T-helper 1 cell treated with Interleukin-12 subunit alpha and Interleukin-12 subunit beta and Interleukin-4 antibody, amounts not matched to agents 30 ng/mL and 1 ng/mL, for 36 hours (primary cell): ENCODE measurements at regions not wholly inside any gene's neighbourhood (a gene's known extent, or its start where the extent isn't known, plus 50 kb on each side); places are given as distances from the start of the nearest gene placed in this dataset.

Experiments used
- intact Hi-C: fragments of 100-400 bp; cut with micrococcal nuclease; formaldehyde crosslinking; loops from one replicate; pipeline ENCODE4 v1.15.1; 2024

DNA sequence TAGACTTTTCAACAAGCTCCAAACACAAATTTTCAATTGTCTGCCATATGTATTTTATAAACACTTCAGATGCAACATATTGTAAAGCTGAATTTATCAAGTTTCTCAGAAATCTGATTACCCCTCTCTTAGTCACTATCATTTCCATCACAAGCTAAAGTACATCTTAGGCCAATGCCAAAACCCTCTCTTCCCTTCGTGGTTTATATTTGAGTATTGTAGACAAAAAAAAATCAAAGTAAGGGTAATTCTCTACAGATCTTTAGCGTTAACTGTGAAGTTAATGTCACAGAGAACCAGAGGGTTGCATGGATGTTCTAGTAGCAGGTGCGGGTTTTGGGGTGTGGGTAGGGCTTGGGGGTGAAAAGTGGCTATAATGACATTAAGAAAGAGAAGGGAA is 387.7 kb upstream of the PTGER4 start:
- intact Hi-C loops = no loop called here

DNA sequence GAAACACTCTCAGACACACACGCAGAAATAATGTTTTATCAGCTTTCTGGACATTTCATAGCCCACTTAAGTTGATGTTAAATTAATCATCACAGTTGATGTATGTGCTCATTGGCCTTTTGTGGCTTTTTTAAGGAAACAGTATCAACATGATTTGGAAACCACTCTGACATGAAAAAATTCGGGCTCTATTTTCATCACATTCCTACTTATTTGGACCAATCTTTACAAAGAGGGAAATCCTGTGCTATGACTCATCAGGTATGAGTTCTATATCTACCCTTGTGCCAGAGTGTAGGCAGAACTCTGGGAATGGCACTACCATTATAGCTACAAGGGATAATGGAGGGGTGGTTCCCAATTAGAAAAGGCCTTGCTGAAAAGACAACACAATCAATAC is 388.4 kb upstream of the PTGER4 start:
- intact Hi-C loops = no loop called here

DNA sequence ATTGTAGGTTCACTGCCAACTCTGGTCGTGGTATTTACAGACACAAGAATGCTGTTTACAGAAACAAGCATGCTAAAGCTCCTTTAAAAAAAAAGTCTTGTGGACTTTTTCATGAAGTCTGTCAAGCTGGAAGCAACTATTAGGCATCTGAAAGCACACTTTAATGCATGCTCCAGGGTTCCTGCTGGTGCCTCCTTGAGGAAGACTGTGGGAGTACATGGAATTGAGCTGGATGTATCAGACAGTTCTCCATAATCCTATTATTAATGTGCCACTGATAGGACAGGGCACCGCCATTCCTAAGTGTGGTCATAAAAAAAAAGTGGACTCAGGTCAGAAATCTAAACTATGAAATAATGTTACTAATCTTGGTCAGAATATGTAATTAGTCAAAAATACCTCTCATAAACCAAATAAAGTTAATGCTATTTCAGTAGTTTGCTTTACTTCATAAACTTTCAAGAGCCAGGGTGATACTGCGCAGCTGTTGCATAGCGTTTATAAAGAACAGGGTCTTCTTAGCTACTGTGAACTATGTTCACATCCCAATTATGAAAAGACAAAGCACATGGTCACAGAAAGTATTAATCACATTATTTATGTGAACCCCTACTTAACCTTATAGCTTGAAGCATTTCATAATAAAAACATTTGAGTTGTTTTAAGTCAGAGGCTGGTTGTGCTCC is 390.8 kb upstream of the PTGER4 start:
- intact Hi-C loops = no loop called here

DNA sequence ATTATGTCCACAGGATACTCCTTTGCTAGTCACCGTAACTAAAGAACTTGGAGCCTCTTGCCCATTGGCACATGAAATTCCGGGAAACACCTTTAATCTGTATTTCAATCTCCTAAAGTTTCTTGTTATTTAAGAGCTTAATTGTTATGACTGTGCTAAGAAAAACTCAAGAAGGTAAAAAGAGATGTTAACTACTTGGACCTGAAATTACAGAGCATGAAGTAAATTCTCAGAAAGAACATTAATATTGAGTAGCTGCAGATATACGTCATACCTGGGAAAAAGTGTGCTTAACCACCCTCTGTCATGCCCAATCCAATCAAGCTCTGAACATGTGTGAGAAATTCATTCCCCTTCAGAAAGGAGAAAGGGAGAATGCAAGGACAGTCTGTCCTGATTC is 394.9 kb upstream of the PTGER4 start:
- intact Hi-C loops = no loop called here

DNA sequence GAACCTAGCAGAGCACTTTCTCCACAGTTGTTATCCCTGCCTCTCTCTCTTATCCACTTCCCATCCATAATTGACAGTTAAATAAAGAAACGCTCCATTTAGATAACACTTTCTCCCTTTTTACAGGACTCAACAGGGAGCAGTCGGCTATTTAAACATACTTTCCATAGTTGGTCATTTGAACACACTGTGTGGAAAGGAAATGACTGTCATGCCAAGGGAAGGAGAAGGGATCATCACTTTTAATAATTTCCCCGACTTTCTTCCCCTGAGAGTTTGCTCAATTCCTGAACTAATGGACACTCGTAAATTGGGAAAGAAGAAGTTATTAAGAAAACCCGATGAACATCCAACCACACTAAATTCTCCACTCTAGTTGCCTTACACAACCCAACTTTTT is 400.8 kb upstream of the PTGER4 start:
- intact Hi-C loops = loop anchor here (5.0 to 10.0 kb wide), 4 partner anchors 332 to 1102 kb away; no protein-coding TSS in a partner anchor

DNA sequence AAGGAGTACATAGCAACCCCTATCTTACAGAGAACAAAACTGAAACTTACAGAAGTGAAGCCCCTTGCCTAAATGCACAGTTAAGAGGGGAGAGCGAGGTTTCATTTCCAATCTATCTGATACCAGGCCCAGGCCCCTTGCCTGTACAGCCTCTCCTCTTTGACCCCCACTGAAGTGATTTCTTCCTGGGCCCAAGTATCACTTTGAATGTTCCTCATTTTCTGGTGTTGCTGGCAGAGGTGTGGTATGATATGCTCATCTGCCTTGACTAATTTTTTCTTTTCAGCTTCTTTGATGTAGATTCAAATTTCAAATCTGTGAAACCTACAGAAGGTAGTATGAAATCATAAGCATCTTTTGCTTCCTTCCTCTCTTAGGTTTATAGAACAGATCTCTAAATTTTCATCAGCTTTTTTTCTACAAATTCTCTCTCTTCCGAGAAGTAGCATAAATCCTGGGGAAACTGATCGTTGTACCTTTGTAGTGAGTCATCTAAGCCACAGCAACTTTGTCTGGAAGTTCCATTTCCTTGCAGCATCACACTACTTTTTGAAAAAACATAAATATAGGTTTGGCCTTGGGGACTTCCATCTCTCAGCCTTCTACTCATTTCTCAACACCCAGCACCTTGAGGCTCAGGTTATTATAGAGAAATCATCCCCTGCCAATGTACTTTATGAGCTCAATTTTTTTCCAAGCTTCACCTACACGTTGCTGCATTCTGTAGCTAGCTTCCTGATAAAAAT is 402.4 kb upstream of the PTGER4 start:
- intact Hi-C loops = loop anchor here (1.0 to 10.0 kb wide), 18 partner anchors 19 to 1100 kb away; partner anchors contain the start of genes PTGER4 and RPL37

DNA sequence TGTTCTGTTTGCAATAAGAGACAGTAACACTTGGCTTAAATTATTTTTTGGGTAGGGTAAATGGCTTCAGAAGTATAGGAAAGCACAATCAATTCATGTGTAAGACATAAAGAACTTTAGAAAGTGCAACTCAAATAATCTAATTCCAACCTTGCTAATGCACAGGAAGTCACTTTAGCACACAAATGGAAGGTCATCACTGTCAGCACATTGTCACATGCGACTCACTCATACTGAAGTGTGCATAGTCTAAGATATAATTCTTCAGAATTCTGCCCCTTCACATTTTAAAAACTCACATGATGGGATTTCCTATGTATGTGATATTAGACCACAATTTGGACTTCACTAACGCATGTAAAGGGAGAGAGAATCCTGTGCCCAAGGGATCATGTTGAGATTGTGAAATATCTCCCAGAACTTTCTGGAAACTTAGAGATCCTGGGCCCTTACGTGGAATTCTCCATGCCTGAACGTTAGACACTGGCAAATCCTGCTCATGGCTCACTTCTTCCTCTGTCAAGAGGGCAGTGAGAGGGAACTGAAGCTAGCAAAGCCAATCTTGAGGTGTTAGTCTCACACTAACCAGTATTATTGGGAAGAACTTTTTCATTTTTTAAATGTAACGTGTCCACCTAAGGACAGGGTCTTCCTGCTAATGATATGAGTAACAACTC is 403.2 kb upstream of the PTGER4 start:
- intact Hi-C loops = loop anchor here (1.0 to 10.0 kb wide), 18 partner anchors 18 to 1099 kb away; partner anchors contain the start of genes PTGER4 and RPL37

DNA sequence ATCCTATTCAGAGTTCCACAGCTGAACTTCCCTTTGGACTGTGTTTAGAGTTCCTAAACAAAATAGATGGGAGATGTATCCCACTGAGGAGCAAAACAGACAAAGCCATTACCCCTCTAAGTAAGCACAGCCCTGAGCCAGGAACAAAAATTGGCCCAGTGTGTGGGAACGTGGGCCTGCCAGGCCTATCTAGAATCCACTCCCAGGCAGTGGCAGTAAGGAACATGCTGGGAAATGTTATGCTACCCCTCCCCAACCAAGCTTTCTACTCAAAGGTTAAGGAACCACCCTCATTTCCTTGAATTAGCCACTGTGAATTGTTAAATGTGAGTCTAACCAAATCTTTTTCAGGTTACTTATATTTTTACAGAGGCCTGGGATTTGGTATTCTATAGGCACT is 405.1 kb upstream of the PTGER4 start:
- intact Hi-C loops = loop anchor here (5.0 to 10.0 kb wide), 2 partner anchors 102 to 1070 kb away; no protein-coding TSS in a partner anchor

DNA sequence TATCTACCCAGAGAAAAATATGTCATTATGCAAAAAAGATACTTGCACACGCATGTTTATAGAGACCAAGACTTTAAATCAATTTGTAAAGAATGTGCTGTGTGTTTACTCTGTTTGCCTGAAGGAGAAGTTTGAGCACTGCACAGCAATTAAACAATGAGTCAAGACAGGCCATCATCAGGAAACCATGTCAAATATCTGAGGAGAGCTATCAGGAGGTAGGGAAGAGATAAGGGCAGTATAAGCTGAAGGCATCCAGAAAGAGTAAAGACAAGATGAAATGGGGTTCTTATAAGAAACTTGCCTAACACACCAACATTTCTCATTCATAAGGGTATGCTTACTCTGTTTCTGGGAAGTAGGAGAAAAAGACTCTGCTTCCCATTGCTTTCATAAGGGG is 405.8 kb upstream of the PTGER4 start:
- intact Hi-C loops = loop anchor here (5.0 to 10.0 kb wide), 2 partner anchors 102 to 1069 kb away; no protein-coding TSS in a partner anchor

DNA sequence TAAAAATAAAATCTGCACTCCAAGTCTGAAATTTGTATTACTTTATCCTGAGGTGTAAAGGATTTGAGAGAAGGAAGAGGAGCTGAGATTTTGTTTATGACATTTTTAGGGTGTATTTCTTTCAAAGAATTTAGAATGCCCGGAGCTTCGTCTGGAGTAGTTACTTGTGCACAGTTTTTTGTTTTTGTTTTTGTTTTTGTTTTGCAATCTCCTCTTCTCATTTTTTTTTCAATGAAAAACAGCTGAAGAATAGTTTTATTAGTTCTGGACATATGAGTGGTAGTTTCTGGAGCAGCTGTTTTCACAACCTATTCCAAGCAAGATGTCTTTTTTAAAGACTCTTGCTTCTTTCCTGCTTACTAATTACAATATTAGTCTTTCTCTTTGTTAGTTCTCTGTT is 408.2 kb upstream of the PTGER4 start:
- intact Hi-C loops = loop anchor here (5.0 to 10.0 kb wide), 2 partner anchors 99 to 1067 kb away; no protein-coding TSS in a partner anchor

DNA sequence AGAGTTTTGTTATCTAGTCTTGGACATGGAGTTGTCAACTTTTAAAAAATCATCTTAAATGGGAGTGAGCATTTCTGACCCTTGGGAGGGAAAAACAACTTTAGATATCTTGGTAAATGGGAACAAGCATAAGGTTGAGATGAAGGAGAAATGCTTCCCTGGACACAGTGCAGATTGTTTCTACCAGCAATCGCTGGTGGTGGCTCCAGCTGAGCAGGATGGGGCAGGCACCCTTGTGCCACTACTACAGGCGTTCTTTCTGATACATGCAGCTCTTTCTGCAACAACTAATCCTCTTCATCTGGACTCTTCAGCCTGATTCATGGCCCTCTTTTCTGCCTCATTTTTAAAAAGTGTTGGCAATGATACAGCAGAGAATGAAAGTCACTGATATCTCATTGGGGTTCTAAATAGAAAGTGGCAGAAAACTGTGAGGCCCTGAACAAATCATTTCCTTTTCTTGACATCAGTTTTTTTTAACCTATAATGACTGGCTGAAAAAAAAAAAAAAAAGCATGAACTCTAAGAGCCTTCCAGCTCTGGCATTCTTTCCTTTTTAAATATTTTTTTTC is 409.4 kb upstream of the PTGER4 start:
- intact Hi-C loops = loop anchor here (5.0 to 10.0 kb wide), 2 partner anchors 98 to 1066 kb away; no protein-coding TSS in a partner anchor

DNA sequence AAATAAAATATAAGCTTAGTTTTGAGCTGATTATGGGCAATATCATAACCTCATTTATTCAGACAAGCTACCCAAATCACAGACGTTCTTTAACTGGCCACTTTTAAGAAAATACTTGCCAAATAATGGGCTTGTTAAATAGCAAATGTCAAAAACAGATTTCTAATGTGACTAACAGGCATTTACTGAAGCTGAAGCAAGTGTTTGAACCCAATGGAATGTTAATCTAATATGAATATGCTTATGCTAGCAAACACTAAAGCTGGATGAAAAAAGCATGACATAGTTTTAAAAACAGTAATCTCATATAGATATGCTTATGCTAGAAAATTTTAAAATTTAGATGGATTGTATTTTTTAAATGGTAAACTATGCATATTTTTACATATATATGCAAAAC is 411.6 kb upstream of the PTGER4 start:
- intact Hi-C loops = no loop called here

DNA sequence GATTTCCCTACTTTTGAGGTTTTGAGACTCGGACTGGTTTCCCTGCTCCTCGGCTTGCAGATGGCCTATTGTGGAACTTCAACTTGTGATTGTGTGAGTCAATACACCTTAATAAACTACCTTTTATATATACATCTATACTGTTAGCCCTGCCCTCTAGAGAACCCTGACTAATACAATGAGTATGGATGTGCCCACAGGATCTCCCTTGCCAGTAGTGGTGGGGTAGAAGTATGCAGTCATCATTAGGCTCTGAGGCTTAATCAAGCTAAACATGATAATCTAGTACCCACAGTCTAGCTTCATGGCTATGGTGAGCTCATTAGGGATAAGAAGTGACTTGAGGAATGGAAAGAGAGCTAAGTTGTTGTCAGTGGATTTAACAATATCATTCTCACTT is 412.8 kb upstream of the PTGER4 start:
- intact Hi-C loops = no loop called here

DNA sequence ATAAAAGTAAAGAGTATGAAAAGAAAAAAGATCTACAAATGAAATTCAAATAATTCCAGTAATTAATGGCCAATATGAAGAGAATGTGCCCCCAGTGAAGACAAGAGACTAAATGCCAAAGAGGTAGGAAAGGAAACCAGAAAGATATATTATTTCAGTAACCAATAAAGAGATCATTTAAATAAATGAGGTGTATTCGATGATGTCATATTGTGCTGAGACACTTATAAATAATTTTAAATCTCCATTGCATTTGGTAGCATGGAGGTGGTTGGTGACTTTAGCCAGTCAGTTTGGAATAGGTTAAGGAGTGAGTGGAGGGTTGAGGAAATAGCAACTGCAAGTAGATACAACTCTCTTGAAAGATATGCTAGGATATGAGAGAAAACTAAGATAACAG is 417.7 kb upstream of the PTGER4 start:
- intact Hi-C loops = no loop called here

DNA sequence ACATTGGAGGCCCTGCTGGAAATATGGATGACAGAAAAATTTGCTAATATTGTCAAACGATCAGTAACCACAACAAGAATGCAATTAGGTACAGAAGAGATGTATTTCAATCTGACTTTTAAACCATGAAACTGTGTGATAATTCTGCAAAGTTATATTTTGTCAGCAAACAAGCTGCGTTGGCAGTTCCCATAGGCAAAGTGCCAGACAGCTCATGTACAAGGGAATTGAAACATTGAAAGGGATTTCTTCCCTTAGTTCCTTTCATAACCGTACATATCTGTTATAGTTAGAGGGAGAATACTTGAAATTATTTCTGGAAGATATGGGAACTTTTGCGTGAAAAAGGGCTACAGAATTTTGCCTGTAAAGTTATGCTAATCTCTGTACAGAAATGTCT is 419.4 kb upstream of the PTGER4 start:
- intact Hi-C loops = no loop called here

DNA sequence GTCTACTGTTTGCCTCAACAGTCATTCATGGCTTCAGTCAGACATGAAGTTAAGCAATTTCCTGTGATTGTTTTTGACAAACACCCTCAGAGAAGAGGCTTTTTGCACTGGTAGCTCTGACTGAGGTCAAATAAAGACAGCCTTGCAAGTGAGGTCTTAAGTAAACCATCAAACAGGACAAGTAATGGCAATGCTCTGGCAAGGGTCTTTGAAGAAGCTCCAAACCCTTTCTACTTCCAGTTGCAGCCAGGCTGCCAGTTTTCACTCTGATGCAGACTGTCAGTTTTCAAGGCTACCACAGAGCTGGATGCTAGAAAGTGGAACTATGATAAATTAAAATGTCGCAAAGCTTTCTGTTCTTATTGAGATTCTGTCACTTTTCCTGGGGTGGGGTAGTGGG is 421.5 kb upstream of the PTGER4 start:
- intact Hi-C loops = loop anchor here (1.0 to 2.0 kb wide), 3 partner anchors 15 to 34 kb away; no protein-coding TSS in a partner anchor

DNA sequence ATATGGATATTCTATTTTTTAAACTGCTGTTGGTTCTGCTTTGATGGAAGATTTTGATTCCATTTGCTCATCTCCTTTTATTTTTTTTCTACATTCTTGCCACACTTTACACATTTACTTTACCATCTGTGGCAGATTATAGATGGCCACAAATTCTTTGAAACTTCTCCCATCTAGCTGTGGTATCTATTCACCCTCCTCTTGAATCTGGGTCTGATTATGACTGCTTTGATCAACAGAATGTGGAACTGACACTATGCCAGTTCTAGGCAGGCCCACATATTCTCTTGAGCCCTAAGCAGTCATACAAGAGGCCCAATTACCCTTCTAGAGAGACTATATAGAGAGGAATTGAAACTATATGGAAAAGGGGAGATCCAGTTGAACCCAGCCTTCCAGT is 439.0 kb upstream of the PTGER4 start:
- intact Hi-C loops = no loop called here

DNA sequence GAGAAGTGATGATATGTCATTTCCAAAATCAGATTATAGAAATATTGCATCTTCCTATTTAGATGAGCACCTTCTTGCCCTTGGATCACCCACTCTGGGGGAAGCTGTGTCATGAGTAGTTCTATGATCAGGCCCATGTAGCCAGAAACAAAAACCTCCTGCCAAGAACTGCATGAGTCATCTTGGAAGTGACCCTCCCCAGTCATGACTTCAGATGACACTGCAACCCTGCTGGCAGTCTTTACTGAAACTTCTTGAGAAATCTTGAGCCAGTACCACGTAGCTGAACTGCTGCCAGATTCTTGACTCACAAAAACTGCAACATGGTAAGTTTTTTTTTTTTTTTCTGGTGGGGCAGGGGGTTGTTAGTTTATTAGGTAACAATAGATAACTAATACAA is 439.6 kb upstream of the PTGER4 start:
- intact Hi-C loops = no loop called here

DNA sequence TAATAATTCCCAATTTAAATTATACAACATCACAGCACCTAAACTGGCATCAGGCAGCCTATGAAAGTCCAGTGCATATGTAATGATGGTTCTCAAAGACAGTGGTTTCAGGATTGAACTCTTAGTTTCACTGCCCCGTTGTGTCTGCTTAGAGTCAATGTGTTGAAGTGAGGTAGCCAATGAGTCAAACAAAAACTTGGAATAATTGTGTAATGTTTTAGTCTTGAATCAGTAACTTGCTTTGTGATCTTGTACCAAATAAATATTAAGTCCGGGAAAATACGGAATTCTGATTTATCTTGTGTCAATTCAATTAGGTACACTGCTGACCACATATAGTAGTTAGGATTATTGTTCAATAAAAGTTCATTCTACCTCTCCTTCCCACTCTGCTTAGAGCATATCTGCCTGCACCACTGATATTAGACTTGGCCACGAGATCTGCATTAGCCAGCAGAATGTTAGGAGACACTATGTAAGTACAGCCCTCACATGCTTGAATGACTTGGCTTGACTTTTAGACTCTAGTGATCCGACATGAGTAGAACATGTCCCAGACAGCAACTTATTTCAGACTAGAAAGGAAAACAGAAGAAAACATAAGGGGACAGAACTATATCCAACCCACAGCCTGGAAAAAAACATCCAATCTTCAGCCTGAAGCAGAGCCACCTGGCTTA is 441.5 kb upstream of the PTGER4 start:
- intact Hi-C loops = no loop called here

DNA sequence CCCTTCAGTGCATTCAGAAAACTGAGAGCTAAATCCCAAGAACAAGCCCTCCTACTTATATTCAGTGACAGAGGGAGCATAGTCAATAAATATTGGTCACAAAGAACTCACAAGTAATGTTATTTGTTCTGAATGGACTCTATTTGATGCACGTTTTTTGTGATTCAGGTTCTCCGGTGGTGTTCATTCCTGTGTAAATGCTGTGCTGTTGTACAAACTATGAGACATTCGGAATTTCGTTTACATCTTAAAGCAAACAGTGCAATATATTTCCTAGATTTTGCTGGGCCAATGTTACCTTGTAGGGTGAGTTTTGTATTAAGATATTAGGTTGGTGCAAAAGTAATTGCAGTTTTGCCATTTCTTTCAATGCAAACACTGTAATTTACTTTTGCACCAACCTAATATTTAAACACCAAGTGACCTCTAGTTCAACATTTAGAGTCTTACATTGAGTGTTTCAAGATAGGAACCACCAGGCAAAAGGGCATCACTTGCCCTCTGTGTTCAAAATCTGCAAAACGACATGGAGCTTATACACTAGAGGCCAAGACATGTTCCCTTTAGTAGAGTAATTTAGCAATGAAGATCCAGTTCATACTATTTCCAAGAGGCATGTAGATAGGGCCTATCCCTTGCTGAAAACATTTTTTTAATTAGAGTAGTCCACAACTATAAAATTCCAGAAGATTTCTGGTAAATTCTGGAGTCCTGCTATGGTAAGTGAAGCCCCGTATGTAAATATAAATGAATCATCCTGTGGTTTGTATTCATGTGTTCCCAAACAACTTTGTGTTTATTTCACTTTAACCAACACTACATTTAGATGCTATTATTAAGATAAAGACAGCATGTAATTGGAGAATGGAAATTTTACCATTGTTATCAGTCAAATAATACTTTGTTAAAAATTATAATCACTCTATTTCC is 444.0 kb upstream of the PTGER4 start:
- intact Hi-C loops = no loop called here
